Fibroblast of the aortic adventitia (primary cell): ENCODE measurements at regions not wholly inside any gene's neighbourhood (a gene's known extent, or its start where the extent isn't known, plus 50 kb on each side); places are given as distances from the start of the nearest gene placed in this dataset.

Experiments used
- DNase-seq: peaks from one replicate; pipeline ENCODE4 v3.0.0-alpha.2; 2010; ENCODE audit warnings: low read depth
- H3K4me3 ChIP-seq: 2 replicates; pipeline ENCODE4 v1.5.1; 2011; ENCODE audit warnings: low read depth, mild to moderate bottlenecking, control low read depth, low read length, moderate library complexity
- CTCF ChIP-seq: IDR thresholded peaks from 2 replicates; pipeline ENCODE4 v1.5.1; 2011; ENCODE audit warnings: mild to moderate bottlenecking, low read length, control low read depth, inconsistent platforms; ENCODE audit not compliant: insufficient read depth

- no peak for DNase-seq
- TF ChIP-seq CTCF = no peak
- no peak overlapping the region for H3K4me3 ChIP-seq
These were observed 222.9 kb downstream of the PTEN start for GRCh38 chr10:88086187-88086960.

- H3K4me3 ChIP-seq = no peak overlapping the region
- no peak for DNase-seq
- no peak for TF ChIP-seq CTCF
These were observed 225.3 kb downstream of the PTEN start for GRCh38 chr10:88088441-88089340.

DNA sequence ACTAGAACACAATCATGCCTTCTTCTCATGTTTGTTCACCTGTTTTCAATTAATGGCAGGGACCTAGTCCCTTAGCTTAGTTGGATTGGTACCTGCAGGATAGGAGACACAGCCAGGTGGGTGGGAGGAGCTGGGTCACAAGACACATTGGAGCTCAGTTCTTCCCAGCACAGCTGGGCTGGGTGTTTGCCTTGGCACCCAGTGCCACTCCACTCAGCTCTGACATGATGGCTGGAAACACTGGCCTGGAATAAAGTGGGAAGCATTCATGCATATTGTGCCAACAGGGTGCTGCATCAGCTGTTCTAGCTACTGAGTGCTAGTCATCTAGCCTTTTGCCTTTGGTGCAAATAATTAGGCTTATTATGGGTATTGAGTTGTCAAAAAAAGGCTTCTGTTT is 226.1 kb downstream of the PTEN start:
- no peak overlapping the region for H3K4me3 ChIP-seq
- no peak for DNase-seq
- TF ChIP-seq CTCF = no peak

- DNase-seq = no peak
- H3K4me3 ChIP-seq = no peak overlapping the region
- TF ChIP-seq CTCF = no peak
These were observed 227.3 kb downstream of the PTEN start for GRCh38 chr10:88090568-88091214.

DNA sequence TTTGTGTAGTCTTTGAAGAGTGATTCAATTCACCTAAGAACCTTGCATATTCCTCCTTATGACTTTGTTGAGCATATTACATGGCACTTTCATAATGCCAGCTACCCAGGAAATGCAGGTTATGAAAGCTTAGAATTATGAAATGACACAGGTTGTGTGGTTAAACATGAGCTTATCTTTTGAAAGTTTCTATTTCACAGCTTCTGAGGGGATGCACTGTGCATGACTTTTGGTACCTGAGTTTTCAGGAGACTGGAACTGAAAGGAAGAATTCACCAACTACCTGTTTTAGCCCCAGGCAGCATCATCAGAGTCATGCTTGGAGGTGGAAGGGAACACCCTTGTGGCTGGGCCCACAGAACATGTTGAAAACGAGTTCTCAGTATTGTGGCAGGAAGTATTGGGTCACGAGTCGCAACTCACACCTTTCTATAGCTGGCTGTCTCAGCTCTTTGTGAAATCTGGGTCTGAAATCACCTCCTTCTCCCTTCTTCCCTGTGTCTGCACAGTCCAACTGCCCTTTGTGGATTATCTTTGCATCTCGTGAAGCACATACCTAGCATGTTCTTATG is 228.2 kb downstream of the PTEN start:
- TF ChIP-seq CTCF = no peak
- no peak for DNase-seq
- no peak overlapping the region for H3K4me3 ChIP-seq

DNA sequence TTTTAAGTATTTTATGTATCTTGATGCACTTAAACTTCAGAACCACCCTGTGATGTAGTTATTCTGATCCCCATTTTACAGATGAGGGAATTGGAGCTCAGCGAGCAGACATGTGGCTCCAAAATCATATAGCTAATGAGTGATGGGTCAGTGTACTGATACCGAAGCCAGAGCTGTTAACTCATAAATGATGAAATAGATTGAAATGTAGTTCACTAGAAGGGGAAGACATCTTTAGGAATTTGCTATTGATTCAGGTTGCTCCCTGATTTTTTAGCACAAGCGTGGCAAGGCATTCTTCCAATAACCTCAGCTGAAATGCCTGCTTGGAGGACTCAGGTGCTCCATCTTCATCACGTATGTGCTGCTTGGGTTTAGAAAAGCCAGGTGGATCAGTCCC is 228.8 kb downstream of the PTEN start:
- no peak for DNase-seq
- TF ChIP-seq CTCF = no peak
- H3K4me3 ChIP-seq = no peak overlapping the region
